ENCODE measurements at regions not wholly inside any gene's neighbourhood (a gene's known extent, or its start where the extent isn't known, plus 50 kb on each side); places are given as distances from the start of the nearest gene placed in this dataset.

DNA sequence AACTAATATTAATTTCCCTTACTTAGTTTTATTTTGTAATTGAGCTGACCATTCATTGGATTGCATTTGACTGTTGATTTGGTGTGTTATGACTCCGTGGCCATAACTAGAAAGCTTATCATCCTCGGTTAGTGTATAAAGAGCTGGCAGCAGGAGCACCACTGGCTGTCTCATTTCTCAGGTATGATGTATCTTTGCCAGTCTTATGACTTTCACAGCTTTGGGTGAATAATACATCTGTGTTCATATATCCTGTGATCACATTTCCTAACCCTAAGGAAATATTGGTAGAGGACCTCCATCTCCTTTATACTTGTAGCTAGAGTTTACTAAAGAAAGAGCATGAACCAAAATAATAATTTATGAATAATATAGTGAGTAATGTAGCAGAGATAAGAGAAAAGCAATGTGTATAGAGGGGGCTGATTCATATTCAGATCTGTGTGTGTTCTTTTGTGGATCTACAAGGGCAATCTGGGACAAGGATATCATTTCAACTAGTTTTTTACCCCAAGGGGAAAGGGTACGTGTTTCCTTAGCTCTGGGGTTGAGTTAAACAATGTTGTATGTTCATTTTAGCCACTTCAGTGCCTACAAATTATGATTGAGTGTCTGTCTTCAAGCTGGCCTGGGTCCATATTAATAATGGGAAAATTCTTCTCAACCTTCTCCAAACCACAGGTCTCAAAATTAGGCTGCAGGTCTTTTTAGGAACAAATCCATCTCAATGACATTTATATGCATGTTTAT lies 901.7 kb downstream of the NTRK3 start:
- no peaks in the 10 kb centered on the region for H3K36me3 ChIP-seq (ENCODE audit: insufficient read depth)
- TF ChIP-seq POLR2AphosphoS5 (IDR thresholded peaks at IDR 0.05; ENCODE audit: low read depth) (no peak), ZNF114 (CRISPR knock-in tag; IDR thresholded peaks at IDR 0.05) (no peak), CREB1 (CRISPR knock-in tag; IDR thresholded peaks at IDR 0.05; ENCODE audit: low read depth) (no peak)
- TF ChIP-seq, protein P1, sequence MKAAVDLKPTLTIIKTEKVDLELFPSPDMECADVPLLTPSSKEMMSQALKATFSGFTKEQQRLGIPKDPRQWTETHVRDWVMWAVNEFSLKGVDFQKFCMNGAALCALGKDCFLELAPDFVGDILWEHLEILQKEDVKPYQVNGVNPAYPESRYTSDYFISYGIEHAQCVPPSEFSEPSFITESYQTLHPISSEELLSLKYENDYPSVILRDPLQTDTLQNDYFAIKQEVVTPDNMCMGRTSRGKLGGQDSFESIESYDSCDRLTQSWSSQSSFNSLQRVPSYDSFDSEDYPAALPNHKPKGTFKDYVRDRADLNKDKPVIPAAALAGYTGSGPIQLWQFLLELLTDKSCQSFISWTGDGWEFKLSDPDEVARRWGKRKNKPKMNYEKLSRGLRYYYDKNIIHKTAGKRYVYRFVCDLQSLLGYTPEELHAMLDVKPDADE (IDR thresholded peaks at IDR 0.05): no peak
- TF ChIP-seq, protein P2, sequence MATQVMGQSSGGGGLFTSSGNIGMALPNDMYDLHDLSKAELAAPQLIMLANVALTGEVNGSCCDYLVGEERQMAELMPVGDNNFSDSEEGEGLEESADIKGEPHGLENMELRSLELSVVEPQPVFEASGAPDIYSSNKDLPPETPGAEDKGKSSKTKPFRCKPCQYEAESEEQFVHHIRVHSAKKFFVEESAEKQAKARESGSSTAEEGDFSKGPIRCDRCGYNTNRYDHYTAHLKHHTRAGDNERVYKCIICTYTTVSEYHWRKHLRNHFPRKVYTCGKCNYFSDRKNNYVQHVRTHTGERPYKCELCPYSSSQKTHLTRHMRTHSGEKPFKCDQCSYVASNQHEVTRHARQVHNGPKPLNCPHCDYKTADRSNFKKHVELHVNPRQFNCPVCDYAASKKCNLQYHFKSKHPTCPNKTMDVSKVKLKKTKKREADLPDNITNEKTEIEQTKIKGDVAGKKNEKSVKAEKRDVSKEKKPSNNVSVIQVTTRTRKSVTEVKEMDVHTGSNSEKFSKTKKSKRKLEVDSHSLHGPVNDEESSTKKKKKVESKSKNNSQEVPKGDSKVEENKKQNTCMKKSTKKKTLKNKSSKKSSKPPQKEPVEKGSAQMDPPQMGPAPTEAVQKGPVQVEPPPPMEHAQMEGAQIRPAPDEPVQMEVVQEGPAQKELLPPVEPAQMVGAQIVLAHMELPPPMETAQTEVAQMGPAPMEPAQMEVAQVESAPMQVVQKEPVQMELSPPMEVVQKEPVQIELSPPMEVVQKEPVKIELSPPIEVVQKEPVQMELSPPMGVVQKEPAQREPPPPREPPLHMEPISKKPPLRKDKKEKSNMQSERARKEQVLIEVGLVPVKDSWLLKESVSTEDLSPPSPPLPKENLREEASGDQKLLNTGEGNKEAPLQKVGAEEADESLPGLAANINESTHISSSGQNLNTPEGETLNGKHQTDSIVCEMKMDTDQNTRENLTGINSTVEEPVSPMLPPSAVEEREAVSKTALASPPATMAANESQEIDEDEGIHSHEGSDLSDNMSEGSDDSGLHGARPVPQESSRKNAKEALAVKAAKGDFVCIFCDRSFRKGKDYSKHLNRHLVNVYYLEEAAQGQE (IDR thresholded peaks at IDR 0.05; ENCODE audit: unreplicated experiment): no peak

DNA sequence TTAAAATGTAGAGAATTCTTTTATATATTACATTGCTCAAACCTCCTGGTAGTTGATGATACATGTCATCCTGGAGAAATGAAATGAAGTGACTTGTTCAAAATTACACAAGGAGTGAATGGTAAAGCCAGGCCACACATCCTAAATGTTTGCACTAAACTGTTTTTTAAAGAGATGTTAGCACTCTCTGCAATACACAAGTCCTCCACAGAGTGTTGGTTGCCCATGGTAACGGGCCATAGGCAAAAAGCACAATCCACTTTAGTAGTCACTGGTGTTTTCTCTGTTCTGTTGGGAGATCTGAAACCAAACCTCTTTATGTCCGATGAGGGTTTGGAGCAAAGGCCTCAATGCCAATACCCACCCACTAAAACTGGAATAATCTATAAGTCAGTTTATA lies 907.4 kb downstream of the NTRK3 start:
- Histone ChIP-seq H2AFZ (no peak overlapping the region), H3K36me3 (ENCODE audit: insufficient read depth) (no peaks in the 10 kb centered on the region), H3K27ac (ENCODE audit: low read depth) (no peak overlapping the region), H3K4me2 (no peak overlapping the region), H4K20me1 (replicated peaks; ENCODE audit: insufficient read depth) (no peaks in the 10 kb centered on the region), H3K4me3 (no peak overlapping the region), H3K79me2 (replicated peaks; ENCODE audit: insufficient read depth) (no peaks in the 10 kb centered on the region), H3K27me3 (ENCODE audit: insufficient read depth) (no peaks in the 10 kb centered on the region), H3F3A (replicated peaks; ENCODE audit: low read depth) (no peaks in the 10 kb centered on the region), H3K9me2 (ENCODE audit: insufficient read depth) (peaks cover 10% of the 10 kb centered on the region), H3K4me1 (ENCODE audit: insufficient read depth) (no peaks in the 10 kb centered on the region)
- ATAC-seq (no peak), DNase-seq (ENCODE audit: low spot score) (peak; percentile 24)
- Mint-ChIP-seq H3K27ac (no peak overlapping the region), H3K27me3 (ENCODE audit: insufficient read depth, low read depth, poor library complexity) (no peaks in the 10 kb centered on the region), H3K36me3 (ENCODE audit: low read depth) (no peaks in the 10 kb centered on the region), H3K4me3 (no peak overlapping the region), H3K4me1 (peaks cover 2% of the 10 kb centered on the region; the same call in 1 of the 3 replicates), H3K9me3 (no peaks in the 10 kb centered on the region)
- TF ChIP-seq, protein P3, sequence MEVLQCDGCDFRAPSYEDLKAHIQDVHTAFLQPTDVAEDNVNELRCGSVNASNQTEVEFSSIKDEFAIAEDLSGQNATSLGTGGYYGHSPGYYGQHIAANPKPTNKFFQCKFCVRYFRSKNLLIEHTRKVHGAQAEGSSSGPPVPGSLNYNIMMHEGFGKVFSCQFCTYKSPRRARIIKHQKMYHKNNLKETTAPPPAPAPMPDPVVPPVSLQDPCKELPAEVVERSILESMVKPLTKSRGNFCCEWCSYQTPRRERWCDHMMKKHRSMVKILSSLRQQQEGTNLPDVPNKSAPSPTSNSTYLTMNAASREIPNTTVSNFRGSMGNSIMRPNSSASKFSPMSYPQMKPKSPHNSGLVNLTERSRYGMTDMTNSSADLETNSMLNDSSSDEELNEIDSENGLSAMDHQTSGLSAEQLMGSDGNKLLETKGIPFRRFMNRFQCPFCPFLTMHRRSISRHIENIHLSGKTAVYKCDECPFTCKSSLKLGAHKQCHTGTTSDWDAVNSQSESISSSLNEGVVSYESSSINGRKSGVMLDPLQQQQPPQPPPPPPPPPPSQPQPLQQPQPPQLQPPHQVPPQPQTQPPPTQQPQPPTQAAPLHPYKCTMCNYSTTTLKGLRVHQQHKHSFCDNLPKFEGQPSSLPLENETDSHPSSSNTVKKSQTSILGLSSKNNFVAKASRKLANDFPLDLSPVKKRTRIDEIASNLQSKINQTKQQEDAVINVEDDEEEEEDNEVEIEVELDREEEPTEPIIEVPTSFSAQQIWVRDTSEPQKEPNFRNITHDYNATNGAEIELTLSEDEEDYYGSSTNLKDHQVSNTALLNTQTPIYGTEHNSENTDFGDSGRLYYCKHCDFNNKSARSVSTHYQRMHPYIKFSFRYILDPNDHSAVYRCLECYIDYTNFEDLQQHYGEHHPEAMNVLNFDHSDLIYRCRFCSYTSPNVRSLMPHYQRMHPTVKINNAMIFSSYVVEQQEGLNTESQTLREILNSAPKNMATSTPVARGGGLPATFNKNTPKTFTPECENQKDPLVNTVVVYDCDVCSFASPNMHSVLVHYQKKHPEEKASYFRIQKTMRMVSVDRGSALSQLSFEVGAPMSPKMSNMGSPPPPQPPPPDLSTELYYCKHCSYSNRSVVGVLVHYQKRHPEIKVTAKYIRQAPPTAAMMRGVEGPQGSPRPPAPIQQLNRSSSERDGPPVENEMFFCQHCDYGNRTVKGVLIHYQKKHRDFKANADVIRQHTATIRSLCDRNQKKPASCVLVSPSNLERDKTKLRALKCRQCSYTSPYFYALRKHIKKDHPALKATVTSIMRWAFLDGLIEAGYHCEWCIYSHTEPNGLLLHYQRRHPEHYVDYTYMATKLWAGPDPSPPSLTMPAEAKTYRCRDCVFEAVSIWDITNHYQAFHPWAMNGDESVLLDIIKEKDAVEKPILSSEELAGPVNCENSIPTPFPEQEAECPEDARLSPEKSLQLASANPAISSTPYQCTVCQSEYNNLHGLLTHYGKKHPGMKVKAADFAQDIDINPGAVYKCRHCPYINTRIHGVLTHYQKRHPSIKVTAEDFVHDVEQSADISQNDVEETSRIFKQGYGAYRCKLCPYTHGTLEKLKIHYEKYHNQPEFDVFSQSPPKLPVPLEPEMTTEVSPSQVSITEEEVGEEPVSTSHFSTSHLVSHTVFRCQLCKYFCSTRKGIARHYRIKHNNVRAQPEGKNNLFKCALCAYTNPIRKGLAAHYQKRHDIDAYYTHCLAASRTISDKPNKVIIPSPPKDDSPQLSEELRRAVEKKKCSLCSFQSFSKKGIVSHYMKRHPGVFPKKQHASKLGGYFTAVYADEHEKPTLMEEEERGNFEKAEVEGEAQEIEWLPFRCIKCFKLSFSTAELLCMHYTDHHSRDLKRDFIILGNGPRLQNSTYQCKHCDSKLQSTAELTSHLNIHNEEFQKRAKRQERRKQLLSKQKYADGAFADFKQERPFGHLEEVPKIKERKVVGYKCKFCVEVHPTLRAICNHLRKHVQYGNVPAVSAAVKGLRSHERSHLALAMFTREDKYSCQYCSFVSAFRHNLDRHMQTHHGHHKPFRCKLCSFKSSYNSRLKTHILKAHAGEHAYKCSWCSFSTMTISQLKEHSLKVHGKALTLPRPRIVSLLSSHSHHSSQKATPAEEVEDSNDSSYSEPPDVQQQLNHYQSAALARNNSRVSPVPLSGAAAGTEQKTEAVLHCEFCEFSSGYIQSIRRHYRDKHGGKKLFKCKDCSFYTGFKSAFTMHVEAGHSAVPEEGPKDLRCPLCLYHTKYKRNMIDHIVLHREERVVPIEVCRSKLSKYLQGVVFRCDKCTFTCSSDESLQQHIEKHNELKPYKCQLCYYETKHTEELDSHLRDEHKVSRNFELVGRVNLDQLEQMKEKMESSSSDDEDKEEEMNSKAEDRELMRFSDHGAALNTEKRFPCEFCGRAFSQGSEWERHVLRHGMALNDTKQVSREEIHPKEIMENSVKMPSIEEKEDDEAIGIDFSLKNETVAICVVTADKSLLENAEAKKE (CRISPR knock-in tag; IDR thresholded peaks at IDR 0.05): no peak
- TF ChIP-seq JUNB (IDR thresholded peaks at IDR 0.05; ENCODE audit: unreplicated experiment): no peak
- no peak for TF ChIP-seq STAT1 (IDR thresholded peaks at IDR 0.05; ENCODE audit: unreplicated experiment)
- TF ChIP-seq ZNF331 (CRISPR knock-in tag; IDR thresholded peaks at IDR 0.05; ENCODE audit: low read depth): no peak
- TF ChIP-seq CREB1 (CRISPR knock-in tag; IDR thresholded peaks at IDR 0.05; ENCODE audit: low read depth): no peak
- TF ChIP-seq ZNF114 (CRISPR knock-in tag; IDR thresholded peaks at IDR 0.05): no peak
- no peak for TF ChIP-seq POLR2AphosphoS5 (IDR thresholded peaks at IDR 0.05; ENCODE audit: low read depth)

More for the DNA sequence above, 901.7 kb downstream of the NTRK3 start:
- H3K36me3 Mint-ChIP-seq (ENCODE audit: low read depth): no peaks in the 10 kb centered on the region
- Histone ChIP-seq H3K27ac (ENCODE audit: low read depth) (no peak overlapping the region), H3K27me3 (ENCODE audit: insufficient read depth) (no peaks in the 10 kb centered on the region), H2AFZ (no peak overlapping the region), H3F3A (replicated peaks; ENCODE audit: low read depth) (no peaks in the 10 kb centered on the region), H3K4me1 (ENCODE audit: insufficient read depth) (no peaks in the 10 kb centered on the region), H3K4me3 (no peak overlapping the region), H3K4me2 (no peak overlapping the region), H3K9me2 (ENCODE audit: insufficient read depth) (no peaks in the 10 kb centered on the region; the same call in 1 of the 2 replicates), H4K20me1 (replicated peaks; ENCODE audit: insufficient read depth) (no peaks in the 10 kb centered on the region), H3K79me2 (replicated peaks; ENCODE audit: insufficient read depth) (no peaks in the 10 kb centered on the region)
- DNase-seq (ENCODE audit: low spot score) (no peak), ATAC-seq (no peak)
- H3K27ac Mint-ChIP-seq: no peak overlapping the region
- no peaks in the 10 kb centered on the region for H3K9me3 Mint-ChIP-seq
- no peaks in the 10 kb centered on the region for H3K27me3 Mint-ChIP-seq (ENCODE audit: insufficient read depth, low read depth, poor library complexity)
- H3K4me3 Mint-ChIP-seq: no peak overlapping the region
- H3K4me1 Mint-ChIP-seq: peaks cover 2% of the 10 kb centered on the region; the same call in 2 of the 3 replicates
